GM10266 (cell line): ENCODE measurements at regions not wholly inside any gene's neighbourhood (a gene's known extent, or its start where the extent isn't known, plus 50 kb on each side); places are given as distances from the start of the nearest gene placed in this dataset.
"Not testable (repeated sequence)": the region's sequence is repeated elsewhere in the genome, so short reads cannot be mapped to it uniquely, and the experiment has no call there.

Experiments
- DNase-seq: peaks from one replicate; pipeline ENCODE4 v3.0.0; 2012; ENCODE audit errors: extremely low spot score
- CTCF ChIP-seq: IDR thresholded peaks from 2 replicates; pipeline ENCODE4 v1.5.1; 2012; ENCODE audit warnings: mild to moderate bottlenecking, low read depth; ENCODE audit not compliant: control insufficient read depth, insufficient read depth; ENCODE audit errors: missing control alignments

- no peak for DNase-seq
- no peak for TF ChIP-seq CTCF
Observed at GRCh38 chr1:174105086-174105485, 54.2 kb upstream of the RABGAP1L start.

GRCh38 chr1:174103766-174104165 is 55.6 kb upstream of the RABGAP1L start:
- no peak for TF ChIP-seq CTCF
- DNase-seq, result no peak

GRCh38 chr1:174101976-174102375 is 57.3 kb upstream of the RABGAP1L start:
- not testable (repeated sequence) for DNase-seq

GRCh38 chr1:174097426-174097825 is 61.9 kb upstream of the RABGAP1L start:
- DNase-seq, result no peak
- no peak for TF ChIP-seq CTCF

GRCh38 chr1:174093789-174094188 is 65.5 kb upstream of the RABGAP1L start:
- DNase-seq, result peak; percentile 49
- TF ChIP-seq CTCF, result peak; percentile 41

- no peak for DNase-seq
- TF ChIP-seq CTCF, result no peak
Observed at GRCh38 chr1:174090471-174090870, 68.3 kb upstream of the RC3H1 start.

GRCh38 chr1:174080819-174081218 is 58.7 kb upstream of the RC3H1 start:
- no peak for TF ChIP-seq CTCF
- DNase-seq, result no peak

- DNase-seq, result no peak
- no peak for TF ChIP-seq CTCF
Observed at GRCh38 chr1:174079796-174080195, 57.6 kb upstream of the RC3H1 start.

GRCh38 chr1:174078916-174079315 is 56.8 kb upstream of the RC3H1 start:
- DNase-seq, result not testable (repeated sequence)
